ENCODE measurements at regions not wholly inside any gene's neighbourhood (a gene's known extent, or its start where the extent isn't known, plus 50 kb on each side); places are given as distances from the start of the nearest gene placed in this dataset.

DNA sequence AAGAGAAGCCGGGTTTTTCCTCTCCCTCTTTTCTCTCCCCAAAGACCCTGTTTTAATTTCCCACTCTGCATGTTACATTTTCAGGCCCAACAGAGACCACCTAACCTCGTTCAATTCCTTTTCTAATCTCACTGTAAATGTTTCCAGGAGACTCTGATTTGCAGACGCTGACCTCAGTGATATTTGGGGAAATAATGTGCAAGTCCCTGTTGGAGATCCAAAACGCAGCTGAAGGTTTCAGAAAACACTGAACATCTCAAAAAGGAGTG is 386.6 kb downstream of the NPIPA8 start:
- TF ChIP-seq, protein P1, sequence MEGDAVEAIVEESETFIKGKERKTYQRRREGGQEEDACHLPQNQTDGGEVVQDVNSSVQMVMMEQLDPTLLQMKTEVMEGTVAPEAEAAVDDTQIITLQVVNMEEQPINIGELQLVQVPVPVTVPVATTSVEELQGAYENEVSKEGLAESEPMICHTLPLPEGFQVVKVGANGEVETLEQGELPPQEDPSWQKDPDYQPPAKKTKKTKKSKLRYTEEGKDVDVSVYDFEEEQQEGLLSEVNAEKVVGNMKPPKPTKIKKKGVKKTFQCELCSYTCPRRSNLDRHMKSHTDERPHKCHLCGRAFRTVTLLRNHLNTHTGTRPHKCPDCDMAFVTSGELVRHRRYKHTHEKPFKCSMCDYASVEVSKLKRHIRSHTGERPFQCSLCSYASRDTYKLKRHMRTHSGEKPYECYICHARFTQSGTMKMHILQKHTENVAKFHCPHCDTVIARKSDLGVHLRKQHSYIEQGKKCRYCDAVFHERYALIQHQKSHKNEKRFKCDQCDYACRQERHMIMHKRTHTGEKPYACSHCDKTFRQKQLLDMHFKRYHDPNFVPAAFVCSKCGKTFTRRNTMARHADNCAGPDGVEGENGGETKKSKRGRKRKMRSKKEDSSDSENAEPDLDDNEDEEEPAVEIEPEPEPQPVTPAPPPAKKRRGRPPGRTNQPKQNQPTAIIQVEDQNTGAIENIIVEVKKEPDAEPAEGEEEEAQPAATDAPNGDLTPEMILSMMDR (IDR thresholded peaks at IDR 0.05) = no peak
- no peak for TF ChIP-seq POLR2A (IDR thresholded peaks at IDR 0.05)

All from ovary (tissue), 3 donors.